ENCODE measurements at regions not wholly inside any gene's neighbourhood (a gene's known extent, or its start where the extent isn't known, plus 50 kb on each side); places are given as distances from the start of the nearest gene placed in this dataset.
"Not testable (repeated sequence)": the region's sequence is repeated elsewhere in the genome, so short reads cannot be mapped to it uniquely, and the experiment has no call there.

- TF ChIP-seq CTCF (IDR thresholded peaks at IDR 0.05; ENCODE audit: insufficient read depth, low read length), result no peak
- no peak overlapping the region for H3K4me3 ChIP-seq (ENCODE audit: low read depth, low read length)
- no peak for DNase-seq (ENCODE audit: low read depth)
Measured at GRCh38 chr3:18217507-18218174, 207.5 kb downstream of the SATB1 start.

GRCh38 chr3:18216996-18217395 is 208.1 kb downstream of the SATB1 start:
- no peak for TF ChIP-seq CTCF (IDR thresholded peaks at IDR 0.05; ENCODE audit: insufficient read depth, low read length)
- DNase-seq (ENCODE audit: low read depth), result no peak
- H3K4me3 ChIP-seq (ENCODE audit: low read depth, low read length), result no peak overlapping the region

GRCh38 chr3:18215639-18216038 is 209.5 kb downstream of the SATB1 start:
- DNase-seq (ENCODE audit: low read depth), result no peak
- H3K4me3 ChIP-seq (ENCODE audit: low read depth, low read length), result no peak overlapping the region
- TF ChIP-seq CTCF (IDR thresholded peaks at IDR 0.05; ENCODE audit: insufficient read depth, low read length), result no peak

GRCh38 chr3:18211116-18211515 is 214.0 kb downstream of the SATB1 start:
- TF ChIP-seq CTCF (IDR thresholded peaks at IDR 0.05; ENCODE audit: insufficient read depth, low read length), result no peak
- no peak overlapping the region for H3K4me3 ChIP-seq (ENCODE audit: low read depth, low read length)
- DNase-seq (ENCODE audit: low read depth), result no peak

- no peak overlapping the region for H3K4me3 ChIP-seq (ENCODE audit: low read depth, low read length)
- no peak for TF ChIP-seq CTCF (IDR thresholded peaks at IDR 0.05; ENCODE audit: insufficient read depth, low read length)
- no peak for DNase-seq (ENCODE audit: low read depth)
Measured at GRCh38 chr3:18208856-18209255, 216.3 kb downstream of the SATB1 start.

- no peak overlapping the region for H3K4me3 ChIP-seq (ENCODE audit: low read depth, low read length)
- no peak for DNase-seq (ENCODE audit: low read depth)
- TF ChIP-seq CTCF (IDR thresholded peaks at IDR 0.05; ENCODE audit: insufficient read depth, low read length), result no peak
Measured at GRCh38 chr3:18208091-18208490, 217.0 kb downstream of the SATB1 start.

- no peak overlapping the region for H3K4me3 ChIP-seq (ENCODE audit: low read depth, low read length)
- no peak for TF ChIP-seq CTCF (IDR thresholded peaks at IDR 0.05; ENCODE audit: insufficient read depth, low read length)
Measured at GRCh38 chr3:18207226-18207625, 217.9 kb downstream of the SATB1 start.

GRCh38 chr3:18205701-18206100 is 219.4 kb downstream of the SATB1 start:
- DNase-seq (ENCODE audit: low read depth), result not testable (repeated sequence)

More at GRCh38 chr3:18207226-18207625, 217.9 kb downstream of the SATB1 start:
- DNase-seq (ENCODE audit: low read depth), result no peak

More at GRCh38 chr3:18205701-18206100, 219.4 kb downstream of the SATB1 start:
- H3K4me3 ChIP-seq (ENCODE audit: low read depth, low read length), result not testable (repeated sequence)
